ENCODE measurements at regions not wholly inside any gene's neighbourhood (a gene's known extent, or its start where the extent isn't known, plus 50 kb on each side); places are given as distances from the start of the nearest gene placed in this dataset.

- ATAC-seq (ENCODE audit: low read depth) (no peak), DNase-seq (ENCODE audit: low spot score) (no peak)
- Histone ChIP-seq H3K27ac (ENCODE audit: poor library complexity, severe bottlenecking) (no peak overlapping the region), H3K4me3 (ENCODE audit: severe bottlenecking) (no peak overlapping the region), H3K36me3 (ENCODE audit: low read depth) (no peaks in the 10 kb centered on the region), H3K9me3 (ENCODE audit: severe bottlenecking) (no peaks in the 10 kb centered on the region), H3K4me1 (ENCODE audit: insufficient read depth, poor library complexity, severe bottlenecking) (peaks cover 3% of the 10 kb centered on the region), H3K27me3 (ENCODE audit: insufficient read depth, poor library complexity, severe bottlenecking) (no peaks in the 10 kb centered on the region)
- no peak for TF ChIP-seq CTCF (IDR thresholded peaks at IDR 0.05; ENCODE audit: poor library complexity, severe bottlenecking)
Observed at GRCh38 chr16:22665048-22665797, 148.7 kb upstream of the HS3ST2 start.

GRCh38 chr16:22665803-22666202 is 148.2 kb upstream of the HS3ST2 start:
- no peak for ATAC-seq (ENCODE audit: low read depth)
- DNase-seq (ENCODE audit: low spot score), result no peak
- Histone ChIP-seq H3K27me3 (ENCODE audit: insufficient read depth, poor library complexity, severe bottlenecking) (no peaks in the 10 kb centered on the region), H3K9me3 (ENCODE audit: severe bottlenecking) (no peaks in the 10 kb centered on the region), H3K27ac (ENCODE audit: poor library complexity, severe bottlenecking) (no peak overlapping the region), H3K4me3 (ENCODE audit: severe bottlenecking) (no peak overlapping the region), H3K4me1 (ENCODE audit: insufficient read depth, poor library complexity, severe bottlenecking) (no peaks in the 10 kb centered on the region), H3K36me3 (ENCODE audit: low read depth) (no peaks in the 10 kb centered on the region)
- no peak for TF ChIP-seq CTCF (IDR thresholded peaks at IDR 0.05; ENCODE audit: poor library complexity, severe bottlenecking)

GRCh38 chr16:22668318-22668717 is 145.6 kb upstream of the HS3ST2 start:
- H3K27ac ChIP-seq (ENCODE audit: poor library complexity, severe bottlenecking), result no peak overlapping the region
- no peaks in the 10 kb centered on the region for H3K36me3 ChIP-seq (ENCODE audit: low read depth)
- H3K27me3 ChIP-seq (ENCODE audit: insufficient read depth, poor library complexity, severe bottlenecking), result no peaks in the 10 kb centered on the region
- ATAC-seq (ENCODE audit: low read depth) (no peak), DNase-seq (ENCODE audit: low spot score) (no peak)
- H3K4me1 ChIP-seq (ENCODE audit: insufficient read depth, poor library complexity, severe bottlenecking), result no peaks in the 10 kb centered on the region
- H3K4me3 ChIP-seq (ENCODE audit: severe bottlenecking), result no peak overlapping the region
- H3K9me3 ChIP-seq (ENCODE audit: severe bottlenecking), result no peaks in the 10 kb centered on the region
- no peak for TF ChIP-seq CTCF (IDR thresholded peaks at IDR 0.05; ENCODE audit: poor library complexity, severe bottlenecking)

GRCh38 chr16:22670044-22670536 is 143.9 kb upstream of the HS3ST2 start:
- H3K27ac ChIP-seq (ENCODE audit: poor library complexity, severe bottlenecking), result no peak overlapping the region
- ATAC-seq (ENCODE audit: low read depth) (no peak), DNase-seq (ENCODE audit: low spot score) (no peak)
- H3K4me3 ChIP-seq (ENCODE audit: severe bottlenecking), result no peak overlapping the region
- no peaks in the 10 kb centered on the region for H3K9me3 ChIP-seq (ENCODE audit: severe bottlenecking)
- no peaks in the 10 kb centered on the region for H3K27me3 ChIP-seq (ENCODE audit: insufficient read depth, poor library complexity, severe bottlenecking)
- H3K36me3 ChIP-seq (ENCODE audit: low read depth), result no peaks in the 10 kb centered on the region
- no peaks in the 10 kb centered on the region for H3K4me1 ChIP-seq (ENCODE audit: insufficient read depth, poor library complexity, severe bottlenecking)
- no peak for TF ChIP-seq CTCF (IDR thresholded peaks at IDR 0.05; ENCODE audit: poor library complexity, severe bottlenecking)

GRCh38 chr16:22670551-22671041 is 143.4 kb upstream of the HS3ST2 start:
- no peak for TF ChIP-seq CTCF (IDR thresholded peaks at IDR 0.05; ENCODE audit: poor library complexity, severe bottlenecking)
- H3K9me3 ChIP-seq (ENCODE audit: severe bottlenecking), result no peaks in the 10 kb centered on the region
- no peak overlapping the region for H3K4me3 ChIP-seq (ENCODE audit: severe bottlenecking)
- no peaks in the 10 kb centered on the region for H3K36me3 ChIP-seq (ENCODE audit: low read depth)
- DNase-seq (ENCODE audit: low spot score) (no peak), ATAC-seq (ENCODE audit: low read depth) (peak; percentile 47; the same call in 1 of the 3 replicates)
- H3K27ac ChIP-seq (ENCODE audit: poor library complexity, severe bottlenecking), result no peak overlapping the region
- no peaks in the 10 kb centered on the region for H3K4me1 ChIP-seq (ENCODE audit: insufficient read depth, poor library complexity, severe bottlenecking)
- H3K27me3 ChIP-seq (ENCODE audit: insufficient read depth, poor library complexity, severe bottlenecking), result no peaks in the 10 kb centered on the region

All from RWPE2 (cell line).